ENCODE measurements at regions not wholly inside any gene's neighbourhood (a gene's known extent, or its start where the extent isn't known, plus 50 kb on each side); places are given as distances from the start of the nearest gene placed in this dataset.

- no peak for DNase-seq (ENCODE audit: low spot score)
These were observed 214.9 kb upstream of the ITGA4 start for GRCh38 chr2:181242262-181242661.

- no peak for DNase-seq (ENCODE audit: low spot score)
These were observed 213.9 kb upstream of the ITGA4 start for GRCh38 chr2:181243319-181243718.

DNA sequence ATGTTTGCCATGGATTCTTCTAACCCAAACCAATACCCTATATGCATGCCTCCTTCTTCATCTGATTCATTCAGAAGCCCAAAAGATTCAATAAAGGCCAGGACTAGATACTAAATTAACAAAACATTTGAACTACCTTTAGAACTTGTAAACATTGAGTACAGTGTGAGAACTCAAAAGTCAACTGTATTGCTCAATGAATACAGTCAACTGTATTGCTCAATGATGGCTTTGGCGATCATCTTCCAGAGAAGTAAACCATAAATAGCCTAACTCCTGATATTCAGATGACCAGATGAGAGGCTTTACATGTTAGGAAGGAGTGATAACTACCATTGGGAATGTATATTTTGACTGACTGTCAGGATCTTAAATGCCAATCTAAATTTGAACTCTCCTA lies 206.5 kb upstream of the ITGA4 start:
- DNase-seq (ENCODE audit: low spot score): peak; percentile 15

DNA sequence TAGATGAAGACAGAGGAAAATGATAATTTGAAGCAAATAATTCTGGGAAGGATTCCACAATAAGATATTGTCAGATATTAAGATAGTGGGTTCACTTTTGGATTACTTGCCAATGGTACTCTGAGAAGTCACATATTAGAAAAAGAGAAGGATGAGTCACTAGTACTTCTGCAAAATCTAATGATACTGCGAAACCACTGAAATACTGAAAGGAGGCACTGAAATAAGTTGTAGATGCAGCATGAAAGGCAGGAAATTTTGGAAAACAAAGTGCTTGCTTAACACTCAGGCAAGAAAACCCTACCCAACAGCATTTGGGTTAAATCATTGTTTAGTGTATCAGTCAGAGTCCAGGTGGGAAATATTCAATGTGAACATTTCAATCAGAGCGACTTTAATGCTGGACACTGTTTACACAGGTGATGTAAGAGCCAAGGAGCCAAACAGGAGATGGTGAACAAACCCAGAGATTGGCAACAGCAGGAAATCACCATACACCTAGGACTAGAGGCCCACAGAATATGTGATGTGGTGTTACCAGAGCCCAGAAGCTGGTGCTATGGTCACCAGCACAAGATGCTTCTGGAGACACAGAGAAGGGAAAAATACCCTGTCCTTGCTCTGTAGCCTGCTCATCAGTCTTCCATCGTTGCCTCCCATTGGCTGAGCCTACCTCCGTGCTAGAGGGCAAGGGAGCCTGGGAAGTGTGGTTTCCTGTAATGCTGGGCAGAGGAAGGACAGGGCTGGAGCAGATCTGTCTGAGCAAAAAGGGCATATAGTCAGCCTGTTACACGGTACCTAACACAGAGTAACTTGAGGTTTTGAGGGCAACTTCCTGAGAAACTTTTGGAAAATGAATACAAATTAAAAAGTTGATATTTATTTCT lies 204.7 kb upstream of the ITGA4 start:
- no peak for DNase-seq (ENCODE audit: low spot score)

GRCh38 chr2:181253438-181253837 lies 203.7 kb upstream of the ITGA4 start:
- DNase-seq (ENCODE audit: low spot score): no peak

DNA sequence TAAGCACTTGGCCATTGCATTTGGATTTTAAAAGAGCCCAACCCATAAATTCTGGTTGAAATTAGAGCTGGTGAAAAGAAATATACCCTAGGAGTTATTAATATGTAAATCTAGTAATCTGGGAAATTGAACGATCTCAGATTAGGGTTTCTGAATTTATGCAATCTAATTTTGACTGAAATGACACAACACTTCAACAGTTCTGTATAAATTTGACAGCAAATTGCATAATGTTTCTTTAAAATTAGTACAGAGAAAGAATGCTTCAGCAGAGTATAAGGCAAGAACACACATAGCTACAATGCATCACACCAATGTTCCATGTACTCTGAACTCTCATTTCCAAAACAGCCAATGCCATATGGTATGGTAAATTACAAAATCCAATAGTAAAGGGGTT lies 201.5 kb upstream of the ITGA4 start:
- no peak for DNase-seq (ENCODE audit: low spot score)

DNA sequence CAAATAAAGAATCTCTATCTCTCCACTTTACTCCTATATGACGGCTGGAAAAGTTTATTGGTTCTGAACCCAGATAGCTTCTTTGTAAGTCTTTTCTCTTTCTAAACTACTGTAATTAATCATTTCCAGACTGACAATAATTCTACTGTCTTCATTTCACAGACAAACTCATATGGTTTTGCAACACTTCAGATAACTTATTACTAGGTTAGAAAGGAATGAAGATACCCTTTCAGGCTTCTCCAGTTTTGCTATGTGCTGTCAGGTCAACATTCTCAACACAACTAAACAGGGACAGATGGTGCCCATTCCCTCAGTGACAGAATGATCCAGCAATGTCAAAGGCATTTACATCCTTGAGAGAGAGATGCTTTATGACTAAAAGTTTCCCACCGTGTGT lies 198.5 kb upstream of the ITGA4 start:
- DNase-seq (ENCODE audit: low spot score): no peak

GRCh38 chr2:181262782-181263181 lies 194.4 kb upstream of the ITGA4 start:
- no peak for DNase-seq (ENCODE audit: low spot score)

GRCh38 chr2:181264001-181264400 lies 193.2 kb upstream of the ITGA4 start:
- DNase-seq (ENCODE audit: low spot score): no peak

- no peak for DNase-seq (ENCODE audit: low spot score)
These were observed 192.7 kb upstream of the ITGA4 start for GRCh38 chr2:181264441-181264840.

- no peak for DNase-seq (ENCODE audit: low spot score)
These were observed 190.6 kb upstream of the ITGA4 start for GRCh38 chr2:181266614-181267013.

GRCh38 chr2:181268174-181268867 lies 188.9 kb upstream of the ITGA4 start:
- no peak for DNase-seq (ENCODE audit: low spot score)

GRCh38 chr2:181273986-181274385 lies 183.2 kb upstream of the ITGA4 start:
- no peak for DNase-seq (ENCODE audit: low spot score)

DNA sequence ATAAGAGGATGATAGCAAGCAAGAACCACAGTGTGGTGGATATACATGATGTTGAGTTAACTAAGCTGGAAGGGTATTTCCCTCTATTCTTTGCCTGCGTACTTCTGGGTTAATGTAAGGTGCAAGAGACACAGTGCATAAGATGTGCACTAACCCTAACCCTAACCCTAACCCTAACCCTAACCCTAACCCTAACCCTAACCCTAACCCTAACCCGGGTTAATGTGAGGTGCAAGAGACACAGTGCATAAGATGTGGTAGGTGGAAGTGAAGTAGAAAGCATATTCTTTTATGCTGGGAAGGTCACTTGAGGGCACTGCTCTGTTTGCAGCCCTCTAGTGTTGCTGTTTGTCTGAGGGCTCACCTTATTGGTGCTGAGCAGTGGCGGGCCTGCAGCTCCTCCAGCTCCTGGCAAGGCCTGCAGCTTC lies 181.5 kb upstream of the ITGA4 start:
- no peak for DNase-seq (ENCODE audit: low spot score)

DNA sequence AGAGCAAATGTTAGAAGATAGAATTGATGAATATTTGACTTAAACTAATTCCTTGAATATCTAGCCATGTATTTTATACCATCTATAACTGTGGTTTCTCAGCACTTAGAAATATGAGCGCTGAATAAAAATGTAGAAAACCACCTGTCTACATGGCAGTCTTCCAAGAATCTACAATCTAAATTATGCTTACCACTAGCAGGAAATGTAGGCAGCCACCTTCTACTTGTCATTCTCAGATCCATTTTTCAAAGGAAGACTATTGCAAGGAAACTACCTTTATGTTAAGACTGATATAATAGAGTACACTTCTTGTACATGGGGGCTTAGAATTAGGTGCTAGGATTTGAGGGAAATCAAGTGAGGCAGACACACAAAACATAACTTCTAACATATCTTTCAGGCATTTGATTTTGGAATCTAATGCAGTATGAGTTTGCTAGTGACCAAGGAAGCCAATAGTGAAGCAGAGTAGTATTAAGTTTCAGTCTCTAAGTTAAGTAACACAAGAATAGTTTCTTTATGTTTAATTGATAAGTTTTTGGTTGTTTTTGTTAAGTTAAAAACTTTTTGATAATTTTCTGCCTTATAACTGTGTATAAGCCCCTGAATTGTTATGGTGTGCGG lies 175.9 kb upstream of the ITGA4 start:
- DNase-seq (ENCODE audit: low spot score): no peak

- DNase-seq (ENCODE audit: low spot score): no peak
These were observed 172.1 kb upstream of the ITGA4 start for GRCh38 chr2:181285116-181285515.

DNA sequence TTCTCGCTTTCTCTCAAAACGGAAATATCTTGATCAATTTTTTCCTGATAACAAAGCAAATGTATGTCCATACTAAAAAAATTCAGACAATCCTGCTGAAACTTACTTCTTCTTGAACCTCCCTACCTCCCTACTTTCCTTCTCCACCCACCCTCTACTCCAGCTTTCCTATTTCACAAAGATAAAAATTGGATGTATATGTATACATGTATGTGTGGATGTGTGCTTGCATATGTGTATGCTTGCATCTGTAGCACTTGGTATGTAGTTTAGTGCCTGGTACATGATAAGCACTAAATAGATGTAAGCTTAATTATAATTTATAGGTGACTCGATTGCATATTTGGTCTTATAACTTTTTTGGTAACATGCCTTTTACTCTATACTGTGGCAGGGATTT lies 167.5 kb upstream of the ITGA4 start:
- DNase-seq (ENCODE audit: low spot score): no peak

GRCh38 chr2:181290182-181290581 lies 167.0 kb upstream of the ITGA4 start:
- no peak for DNase-seq (ENCODE audit: low spot score)

DNA sequence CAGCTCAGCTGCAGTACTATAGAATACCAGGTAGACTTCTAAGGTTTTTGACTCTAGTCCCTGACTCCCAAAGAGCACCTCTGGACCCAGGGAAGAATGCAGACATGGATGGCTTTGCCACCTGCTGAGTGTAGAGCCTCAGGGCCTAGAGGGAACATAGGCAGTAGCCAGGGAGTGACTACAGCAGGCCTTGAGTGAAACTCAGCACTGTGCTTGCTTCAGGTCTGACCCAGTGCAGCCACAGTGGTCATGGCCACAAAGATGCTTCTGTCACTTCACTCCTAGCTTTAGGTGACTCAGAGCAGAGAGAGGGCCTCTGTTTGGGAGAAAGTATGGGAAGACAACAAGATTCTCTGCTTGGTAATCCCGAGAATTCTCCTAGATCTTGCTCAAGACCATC lies 162.2 kb upstream of the ITGA4 start:
- no peak for DNase-seq (ENCODE audit: low spot score)

DNA sequence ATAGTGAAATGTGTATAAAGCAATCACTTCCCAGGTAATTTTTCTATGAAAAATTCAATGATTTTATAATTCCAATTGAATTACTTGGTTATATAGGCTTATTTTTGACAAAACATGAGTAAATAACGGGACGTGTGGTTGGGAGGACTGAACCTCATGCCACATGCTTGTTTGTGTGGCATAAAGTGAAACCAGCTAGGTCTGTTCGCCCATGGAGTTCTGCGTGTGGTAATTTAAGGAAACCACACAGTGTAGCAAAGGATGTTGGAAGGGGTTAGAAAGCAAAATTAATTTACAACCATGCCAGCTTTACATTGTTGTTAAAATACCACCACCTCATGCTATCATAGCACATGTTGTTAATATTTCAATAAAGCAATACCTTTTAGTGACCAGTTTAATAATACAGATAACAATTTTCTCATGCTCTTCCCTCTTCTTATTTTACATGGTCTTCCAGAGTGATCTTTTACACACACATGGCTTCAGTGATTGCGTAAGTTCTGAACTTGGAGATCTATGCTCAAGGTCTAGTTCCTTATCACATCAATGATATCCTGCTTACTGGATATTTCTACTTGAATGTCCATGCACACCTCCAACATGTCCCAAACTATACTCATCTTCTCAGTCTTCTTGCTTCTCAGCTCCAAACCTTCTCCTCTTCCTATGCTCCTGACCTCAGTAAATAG lies 156.4 kb upstream of the ITGA4 start:
- DNase-seq (ENCODE audit: low spot score): no peak

DNA sequence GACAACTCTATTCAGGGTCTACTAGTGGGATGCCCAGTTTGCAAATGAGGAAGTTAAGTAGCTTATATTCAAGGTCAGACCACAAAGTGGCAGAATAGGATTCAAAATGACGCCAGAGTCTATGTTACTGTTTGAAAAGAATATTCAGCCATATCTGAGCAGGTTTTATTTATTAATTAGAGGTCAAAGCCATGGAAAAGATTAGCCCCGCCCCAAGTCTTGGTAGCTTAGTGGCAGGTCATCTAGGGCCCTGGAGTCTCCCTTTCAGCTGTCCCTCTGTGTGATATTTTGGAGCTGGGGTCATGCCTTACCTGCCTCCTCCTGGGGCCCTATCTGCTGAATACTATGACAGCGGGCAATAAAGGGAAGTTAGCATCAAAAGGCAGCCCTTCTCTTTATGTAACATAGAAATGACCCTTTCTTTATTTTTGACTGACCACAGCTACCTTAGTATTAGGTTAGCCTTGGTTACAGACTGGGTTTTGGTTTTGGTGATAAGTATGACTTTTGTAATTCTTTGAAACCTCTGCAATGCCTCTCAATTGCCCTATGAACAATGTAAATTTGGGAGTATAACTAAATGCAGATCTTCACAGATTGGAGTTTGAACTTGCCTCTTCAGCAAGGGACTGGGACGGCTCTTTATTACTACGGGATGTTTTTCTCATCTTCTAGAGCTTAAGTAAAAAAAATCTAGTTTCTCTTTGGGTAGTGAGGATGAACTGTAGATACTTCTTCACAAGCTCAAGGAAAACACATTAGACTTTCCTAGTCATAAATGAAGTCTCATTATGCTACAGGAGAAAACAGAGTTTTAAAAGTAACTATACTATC lies 153.0 kb upstream of the ITGA4 start:
- DNase-seq (ENCODE audit: low spot score): no peak
